Inferior parietal cortex (tissue), 1 donor: ENCODE measurements at regions not wholly inside any gene's neighbourhood (a gene's known extent, or its start where the extent isn't known, plus 50 kb on each side); places are given as distances from the start of the nearest gene placed in this dataset.
"Not testable (repeated sequence)": the region's sequence is repeated elsewhere in the genome, so short reads cannot be mapped to it uniquely, and the experiment has no call there.

ENCODE experiments used
- DNase-seq: peaks from one replicate; pipeline ENCODE4 v3.0.0-alpha.2; 2016; ENCODE audit errors: extremely low spot score

DNA sequence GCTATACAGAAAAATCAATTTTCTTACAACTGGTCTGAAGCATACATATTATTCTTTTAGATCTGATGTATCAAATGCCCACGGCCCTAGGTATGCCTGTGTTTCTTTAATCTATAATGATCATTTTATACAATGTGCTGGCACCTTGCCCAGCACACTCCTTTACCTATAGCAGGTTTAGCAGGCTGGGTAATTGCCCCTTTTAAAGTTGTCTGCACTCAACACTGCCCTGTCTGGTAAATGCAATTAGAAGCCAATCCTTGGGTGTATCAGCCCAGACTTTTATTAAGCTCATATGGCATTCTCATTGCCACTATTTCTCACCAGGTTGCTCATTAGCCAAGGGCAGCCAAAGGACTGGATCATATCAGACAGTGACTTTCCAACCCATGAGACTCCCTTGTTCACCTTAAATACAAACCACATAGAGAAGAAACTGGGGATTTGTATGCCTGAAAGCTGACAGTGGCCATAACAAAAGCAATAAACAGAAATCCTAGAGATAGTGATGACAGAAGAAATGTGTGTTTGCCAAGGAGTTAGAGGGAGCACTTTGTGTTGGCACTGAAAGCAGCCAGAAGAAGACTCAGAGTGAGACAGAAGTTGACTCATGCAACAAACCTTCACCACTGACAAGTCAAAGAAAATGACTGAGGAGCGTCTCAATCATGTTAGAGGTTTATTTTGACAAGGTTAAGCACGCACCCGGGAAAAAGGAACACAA is 334.2 kb downstream of the SPATA31A7 start:
- DNase-seq, result not testable (repeated sequence)

DNA sequence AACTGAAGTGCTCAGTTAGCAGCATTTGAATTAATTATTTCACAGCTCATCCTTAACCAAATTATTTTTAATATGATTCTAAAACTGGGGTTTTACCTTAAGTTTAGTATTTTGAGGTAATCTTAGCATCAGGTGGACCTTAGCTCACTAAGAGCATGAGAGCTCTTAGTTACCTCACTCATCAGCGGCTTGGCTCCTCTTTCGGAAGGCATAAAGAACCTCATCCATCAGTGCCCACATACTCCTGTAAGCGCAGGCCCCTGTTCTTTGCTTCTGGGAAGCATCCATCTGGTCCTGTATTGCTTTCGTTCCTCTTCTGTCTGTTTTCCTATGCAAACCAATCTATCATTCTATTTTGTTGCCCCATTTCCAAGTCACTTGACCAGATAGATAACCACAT is 335.8 kb downstream of the SPATA31A7 start:
- DNase-seq, result not testable (repeated sequence)

DNA sequence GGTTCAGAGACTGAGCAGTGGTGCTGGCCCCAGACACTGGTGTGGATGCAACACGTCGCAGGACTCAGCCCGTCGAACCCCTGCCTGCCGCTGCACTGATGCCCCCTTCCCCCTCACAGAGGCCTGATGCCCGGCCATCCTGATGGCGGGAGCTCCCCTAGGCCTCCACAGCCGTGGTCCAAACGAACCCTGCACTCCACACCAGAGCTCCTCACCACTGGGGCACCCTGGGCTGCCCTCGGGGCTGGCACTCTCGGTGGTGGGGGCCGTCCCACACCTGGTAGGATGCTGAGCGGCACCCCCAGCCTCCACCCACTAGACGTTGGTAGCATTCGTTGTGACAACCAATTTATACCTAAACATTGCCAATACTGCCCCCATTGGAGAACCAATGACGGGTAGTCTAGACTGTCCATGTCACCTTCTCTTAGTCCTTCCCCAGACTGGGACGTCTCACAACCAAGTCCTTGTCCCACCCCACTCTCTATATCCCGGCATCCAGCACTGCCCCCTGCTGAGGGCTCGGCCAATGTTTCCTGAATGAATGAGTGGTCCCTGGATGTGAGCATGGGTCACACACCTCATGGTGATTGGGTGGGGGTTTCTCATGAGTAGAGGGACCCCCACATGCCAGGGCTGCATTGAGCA is 360.4 kb downstream of the SPATA31A7 start:
- DNase-seq, result not testable (repeated sequence)

DNA sequence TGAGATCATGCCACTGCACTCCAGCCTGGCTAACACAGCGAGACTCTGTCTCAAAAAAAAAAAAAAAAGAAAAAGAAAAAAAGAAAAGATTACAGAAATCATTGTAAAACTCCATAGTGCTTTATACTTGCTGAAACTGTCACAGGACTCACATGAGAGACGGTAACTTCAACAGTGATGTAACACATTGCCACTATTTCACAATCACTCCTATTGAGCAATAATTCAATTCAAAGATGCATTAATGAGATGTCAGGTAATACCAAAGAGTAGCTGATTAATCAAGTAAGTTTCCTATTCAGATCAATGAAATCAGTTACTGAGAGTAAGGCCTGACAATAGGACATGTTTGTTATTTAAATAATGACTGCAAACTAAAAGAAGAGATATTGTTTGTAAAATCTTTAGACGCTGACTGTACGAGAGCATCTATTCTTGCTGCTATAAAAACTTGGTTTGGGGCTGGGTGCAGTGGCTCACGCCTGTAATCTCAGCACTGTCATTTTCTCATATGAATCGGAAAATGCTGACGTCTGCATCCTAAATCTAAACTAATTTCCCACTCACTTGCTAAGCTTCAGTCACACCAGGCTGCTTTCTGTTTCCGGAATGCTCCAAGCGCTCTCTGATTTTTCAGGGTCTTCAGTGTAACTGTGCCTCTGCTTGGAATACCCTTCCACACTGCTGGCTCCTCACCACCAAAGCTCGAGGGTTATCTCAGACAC is 381.7 kb downstream of the SPATA31A7 start:
- DNase-seq, result not testable (repeated sequence)

DNA sequence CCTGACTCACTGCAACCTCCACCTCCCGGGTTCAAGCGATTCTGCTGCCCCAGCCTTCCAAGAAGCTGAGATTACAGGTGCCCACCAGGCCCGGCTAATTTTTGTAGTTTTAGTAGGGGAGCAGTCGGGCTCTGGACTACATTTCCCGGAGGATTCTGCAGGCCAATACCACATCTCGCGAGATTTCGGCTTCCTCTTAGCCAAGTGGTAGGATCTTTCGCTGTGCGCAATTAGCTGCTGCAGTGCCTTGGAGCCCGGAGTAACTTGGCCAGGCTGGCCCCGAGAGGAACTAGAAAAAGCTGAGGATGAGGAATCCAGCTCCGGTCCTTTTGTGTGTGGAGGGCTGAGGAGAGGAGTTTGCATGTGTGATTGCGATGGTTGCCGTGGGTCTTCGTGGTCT is 382.5 kb downstream of the SPATA31A7 start:
- DNase-seq, result not testable (repeated sequence)

DNA sequence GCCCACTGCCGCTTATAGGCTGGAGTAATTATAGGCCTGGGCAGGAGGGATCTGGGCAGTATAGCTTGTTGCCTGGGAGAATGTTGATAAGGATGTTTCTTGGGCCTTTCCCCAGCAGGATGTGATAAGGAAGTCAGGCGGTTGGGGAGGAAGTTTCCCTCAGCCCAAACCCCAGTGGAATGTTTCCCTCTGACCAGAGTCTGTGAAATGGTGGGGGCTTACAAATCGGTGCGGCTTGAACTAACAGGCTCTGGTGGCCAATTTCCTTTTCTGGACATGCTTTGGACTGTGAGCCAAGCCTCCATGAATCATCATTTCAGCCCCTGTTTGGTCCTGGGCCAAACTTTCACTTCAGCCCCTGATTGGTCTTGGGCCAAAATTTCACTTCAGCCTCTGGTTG is 383.6 kb downstream of the SPATA31A7 start:
- peak; percentile 1 for DNase-seq
